Liver (tissue), 8 donors: ENCODE measurements at regions not wholly inside any gene's neighbourhood (a gene's known extent, or its start where the extent isn't known, plus 50 kb on each side); places are given as distances from the start of the nearest gene placed in this dataset.
"Not testable (repeated sequence)": the region's sequence is repeated elsewhere in the genome, so short reads cannot be mapped to it uniquely, and the experiment has no call there.

ENCODE experiments used
- DNase-seq: peaks from one replicate; pipeline ENCODE4 v3.0.0-alpha.2; 2017; ENCODE audit warnings: low spot score
- H3K27ac ChIP-seq, 2 donors: one replicate each; pipeline ENCODE4 v1.7.0; 2013; ENCODE audit warnings: inconsistent platforms in 2 of 2, low read length in 2 of 2, control low read depth in 1 of 2, low read depth in 1 of 2, mild to moderate bottlenecking in 1 of 2
- H3K27me3 ChIP-seq, 4 donors: one replicate each; pipeline versions ENCODE4 v1.6.1 to v1.7.0; 2013; ENCODE audit warnings: low read length in 3 of 4, inconsistent platforms in 1 of 4, mild to moderate bottlenecking in 1 of 4, moderate library complexity in 1 of 4; ENCODE audit not compliant: control insufficient read depth in 4 of 4, insufficient read depth in 4 of 4
- H3K36me3 ChIP-seq, 4 donors: one replicate each; pipeline versions ENCODE4 v1.6.1 to v1.7.0; 2013; ENCODE audit warnings: low read length in 3 of 4, mild to moderate bottlenecking in 3 of 4, low read depth in 1 of 4, moderate library complexity in 1 of 4; ENCODE audit not compliant: control insufficient read depth in 4 of 4, insufficient read depth in 3 of 4
- H3K4me1 ChIP-seq, 4 donors: one replicate each; pipeline versions ENCODE4 v1.6.1 to v1.7.0; 2013; ENCODE audit warnings: low read length in 3 of 4, mild to moderate bottlenecking in 3 of 4, moderate library complexity in 1 of 4; ENCODE audit not compliant: control insufficient read depth in 4 of 4, insufficient read depth in 4 of 4
- H3K4me3 ChIP-seq, 3 donors: one replicate each; pipeline versions ENCODE4 v1.6.1 to v1.7.0; 2013; ENCODE audit warnings: low read length in 3 of 3, control low read depth in 1 of 3, low read depth in 1 of 3, mild to moderate bottlenecking in 1 of 3
- H3K9ac ChIP-seq, 2 donors: one replicate each; pipeline ENCODE4 v1.7.0; 2013; ENCODE audit warnings: low read length in 2 of 2, mild to moderate bottlenecking in 2 of 2, moderate library complexity in 2 of 2, control low read depth in 1 of 2, low read depth in 1 of 2
- H3K9me3 ChIP-seq, 4 donors: one replicate each; pipeline versions ENCODE4 v1.6.1 to v1.7.0; 2013; ENCODE audit warnings: low read length in 3 of 4; ENCODE audit not compliant: control insufficient read depth in 4 of 4
- ATF3 ChIP-seq: IDR thresholded peaks from 2 replicates; pipeline ENCODE4 v1.6.1; 2016; ENCODE audit warnings: antibody characterized with exemption
- FOXA2 ChIP-seq: IDR thresholded peaks from 2 replicates; pipeline ENCODE4 v1.6.1; 2016; ENCODE audit warnings: antibody characterized with exemption
- GABPA ChIP-seq, 2 donors: IDR thresholded peaks in 1 of 2; conservative IDR thresholded peaks in 1 of 2; 2 replicates each; pipeline ENCODE4 v1.6.1; 2016; ENCODE audit warnings: antibody characterized with exemption in 2 of 2, mild to moderate bottlenecking in 1 of 2, moderate library complexity in 1 of 2
- HNF4A ChIP-seq, 2 donors: conservative IDR thresholded peaks; 2 replicates each; pipeline ENCODE4 v1.6.1; 2016; ENCODE audit warnings: antibody characterized with exemption in 2 of 2, mild to moderate bottlenecking in 2 of 2
- HNF4G ChIP-seq: IDR thresholded peaks from 2 replicates; pipeline ENCODE4 v1.6.1; 2016; ENCODE audit warnings: antibody characterized with exemption
- JUND ChIP-seq, 2 donors: IDR thresholded peaks; 2 replicates each; pipeline ENCODE4 v1.6.1; 2016; ENCODE audit warnings: antibody characterized with exemption in 2 of 2
- NR2F2 ChIP-seq: IDR thresholded peaks from 2 replicates; pipeline ENCODE4 v1.6.1; 2016; ENCODE audit warnings: antibody characterized with exemption
- RAD21 ChIP-seq, 2 donors: IDR thresholded peaks; 2 replicates each; pipeline ENCODE4 v1.6.1; 2016; ENCODE audit warnings: antibody characterized with exemption in 2 of 2, mild to moderate bottlenecking in 2 of 2
- REST ChIP-seq: IDR thresholded peaks from 2 replicates; pipeline ENCODE4 v1.6.1; 2016; ENCODE audit warnings: antibody characterized with exemption, mild to moderate bottlenecking
- RXRA ChIP-seq, 2 donors: IDR thresholded peaks; 2 replicates each; pipeline ENCODE4 v1.6.1; 2017 to 2018; ENCODE audit warnings: antibody characterized with exemption in 2 of 2, mild to moderate bottlenecking in 1 of 2
- SP1 ChIP-seq: IDR thresholded peaks from 2 replicates; pipeline ENCODE4 v1.6.1; 2018; ENCODE audit warnings: antibody characterized with exemption, mild to moderate bottlenecking
- TAF1 ChIP-seq: conservative IDR thresholded peaks from 2 replicates; pipeline ENCODE4 v1.6.1; 2016; ENCODE audit warnings: antibody characterized with exemption, mild to moderate bottlenecking
- ZBTB33 ChIP-seq: IDR thresholded peaks from 2 replicates; pipeline ENCODE4 v1.6.1; 2016; ENCODE audit warnings: antibody characterized with exemption
- WGBS: extraction: QIAGEN DNeasy Blood & Tissue Kit; methylation state at CpG from one replicate; pipeline ENCODE4 v1.1.7; 2013; 5-methylcytosine and 5-hydroxymethylcytosine counted together
- TF ChIP-seq, protein P1 (sequence below): IDR thresholded peaks from 2 replicates; pipeline ENCODE4 v1.6.1; 2016; ENCODE audit warnings: antibody characterized with exemption
- TF ChIP-seq, protein P2 (sequence below): fragments of 150-350 bp; IDR thresholded peaks from 2 replicates; pipeline ENCODE4 v1.5.1; 2017; ENCODE audit warnings: improper control_type of control experiment, low read depth, low read length; ENCODE audit not compliant: missing input control
- donor health status: healthy.
- donor health status: healthy.
- donor health status: healthy.
- donor health status: healthy.
- donor health status: healthy.

DNA sequence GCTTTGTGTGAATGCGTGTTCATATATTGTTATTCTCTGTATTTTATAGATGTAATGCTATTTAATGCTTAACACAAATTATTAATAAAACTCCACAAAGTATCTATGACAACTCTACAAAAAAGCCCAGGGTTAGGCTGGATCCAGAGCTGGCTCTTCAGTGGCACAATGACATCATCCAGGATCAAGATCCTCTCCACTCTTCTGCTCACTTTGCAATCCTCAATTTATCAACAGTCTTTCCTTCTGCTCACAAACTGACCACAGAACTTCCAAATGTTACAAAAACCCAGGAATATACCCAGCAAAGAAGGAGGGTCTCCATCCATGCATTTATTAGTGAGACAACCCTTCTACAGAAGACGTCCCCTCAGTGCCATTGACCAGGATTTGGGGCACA lies 132.3 kb downstream of the HNRNPD start:
- Histone ChIP-seq H3K9me3 (no peaks in the 10 kb centered on the region), H3K4me1 (no peaks in the 10 kb centered on the region), H3K36me3 (no peaks in the 10 kb centered on the region), H3K9ac (no peak overlapping the region), H3K4me3 (no peak overlapping the region), H3K27me3 (no peaks in the 10 kb centered on the region), H3K27ac (no peak overlapping the region)
- 89% methylated on average over 2 of the region's 2 CpGs for WGBS
- DNase-seq = no peak
- TF ChIP-seq SP1 (no peak), NR2F2 (no peak), FOXA2 (no peak), RXRA (IDR thresholded peaks at IDR 0.05) (no peak), HNF4G (no peak), REST (no peak), TAF1 (no peak), RAD21 (IDR thresholded peaks at IDR 0.05) (no peak), ZBTB33 (no peak), ATF3 (no peak)
- TF ChIP-seq, protein P1, sequence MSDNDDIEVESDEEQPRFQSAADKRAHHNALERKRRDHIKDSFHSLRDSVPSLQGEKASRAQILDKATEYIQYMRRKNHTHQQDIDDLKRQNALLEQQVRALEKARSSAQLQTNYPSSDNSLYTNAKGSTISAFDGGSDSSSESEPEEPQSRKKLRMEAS = no peak
- TF ChIP-seq, protein P2, sequence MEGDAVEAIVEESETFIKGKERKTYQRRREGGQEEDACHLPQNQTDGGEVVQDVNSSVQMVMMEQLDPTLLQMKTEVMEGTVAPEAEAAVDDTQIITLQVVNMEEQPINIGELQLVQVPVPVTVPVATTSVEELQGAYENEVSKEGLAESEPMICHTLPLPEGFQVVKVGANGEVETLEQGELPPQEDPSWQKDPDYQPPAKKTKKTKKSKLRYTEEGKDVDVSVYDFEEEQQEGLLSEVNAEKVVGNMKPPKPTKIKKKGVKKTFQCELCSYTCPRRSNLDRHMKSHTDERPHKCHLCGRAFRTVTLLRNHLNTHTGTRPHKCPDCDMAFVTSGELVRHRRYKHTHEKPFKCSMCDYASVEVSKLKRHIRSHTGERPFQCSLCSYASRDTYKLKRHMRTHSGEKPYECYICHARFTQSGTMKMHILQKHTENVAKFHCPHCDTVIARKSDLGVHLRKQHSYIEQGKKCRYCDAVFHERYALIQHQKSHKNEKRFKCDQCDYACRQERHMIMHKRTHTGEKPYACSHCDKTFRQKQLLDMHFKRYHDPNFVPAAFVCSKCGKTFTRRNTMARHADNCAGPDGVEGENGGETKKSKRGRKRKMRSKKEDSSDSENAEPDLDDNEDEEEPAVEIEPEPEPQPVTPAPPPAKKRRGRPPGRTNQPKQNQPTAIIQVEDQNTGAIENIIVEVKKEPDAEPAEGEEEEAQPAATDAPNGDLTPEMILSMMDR = no peak

DNA sequence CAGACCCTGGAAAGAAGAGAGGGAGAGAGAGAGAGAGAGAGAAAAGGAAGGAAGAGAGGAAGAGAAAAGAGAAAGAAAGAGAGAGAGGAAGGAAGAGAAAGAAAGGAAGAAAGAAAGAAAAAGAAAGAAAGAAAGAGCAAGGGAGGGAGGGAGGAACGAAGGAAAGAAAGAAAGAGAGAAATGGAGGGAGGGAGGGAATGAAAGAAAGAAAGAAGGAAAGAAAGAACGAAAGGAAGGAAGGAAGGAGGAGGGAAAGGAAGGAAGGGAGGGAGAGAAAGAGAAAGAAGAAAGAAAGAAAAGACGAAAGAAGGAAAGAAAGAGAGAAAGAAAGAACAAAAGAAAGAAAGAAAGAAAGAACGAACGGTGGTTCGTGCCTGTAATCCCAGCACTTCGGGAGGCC lies 133.4 kb downstream of the HNRNPD start:
- no peak overlapping the region for H3K9ac ChIP-seq
- H3K9me3 ChIP-seq = no peaks in the 10 kb centered on the region
- H3K36me3 ChIP-seq = no peaks in the 10 kb centered on the region
- WGBS = 90% methylated on average over 7 of the region's 7 CpGs
- TF ChIP-seq NR2F2 (no peak), GABPA (IDR thresholded peaks at IDR 0.05 in 1 of 2, conservative IDR thresholded peaks at IDR 0.05 in 1 of 2) (no peak), SP1 (no peak), HNF4G (no peak), JUND (IDR thresholded peaks at IDR 0.05) (no peak), ZBTB33 (no peak), HNF4A (conservative IDR thresholded peaks at IDR 0.05) (no peak)
- TF ChIP-seq, protein P1 = no peak
- no peak for DNase-seq
- H3K27me3 ChIP-seq = no peaks in the 10 kb centered on the region
- no peaks in the 10 kb centered on the region for H3K4me1 ChIP-seq
- H3K4me3 ChIP-seq = no peak overlapping the region
- H3K27ac ChIP-seq = no peak overlapping the region

- 61% methylated on average over 1 of the region's 1 CpG for WGBS
- not testable (repeated sequence) for H3K27ac ChIP-seq, H3K4me1 ChIP-seq, H3K4me3 ChIP-seq, DNase-seq, H3K9me3 ChIP-seq, H3K36me3 ChIP-seq, H3K9ac ChIP-seq, H3K27me3 ChIP-seq
Measured at GRCh38 chr4:82237142-82237541, 136.6 kb downstream of the HNRNPD start.
